Epithelial cell of esophagus (primary cell): ENCODE measurements at regions not wholly inside any gene's neighbourhood (a gene's known extent, or its start where the extent isn't known, plus 50 kb on each side); places are given as distances from the start of the nearest gene placed in this dataset.

Experiments
- DNase-seq: peaks from one replicate; pipeline ENCODE4 v3.0.0; 2010; ENCODE audit warnings: low read depth
- H3K4me3 ChIP-seq: 2 replicates; pipeline ENCODE4 v1.5.1; 2011; ENCODE audit warnings: mild to moderate bottlenecking, low read length, control low read depth
- TF ChIP-seq, protein P1 (sequence below): IDR thresholded peaks from 2 replicates; pipeline ENCODE4 v1.5.1; 2011; ENCODE audit warnings: low read depth, mild to moderate bottlenecking, low read length, control low read depth, inconsistent platforms; ENCODE audit not compliant: insufficient read depth; ENCODE audit errors: missing control alignments

DNA sequence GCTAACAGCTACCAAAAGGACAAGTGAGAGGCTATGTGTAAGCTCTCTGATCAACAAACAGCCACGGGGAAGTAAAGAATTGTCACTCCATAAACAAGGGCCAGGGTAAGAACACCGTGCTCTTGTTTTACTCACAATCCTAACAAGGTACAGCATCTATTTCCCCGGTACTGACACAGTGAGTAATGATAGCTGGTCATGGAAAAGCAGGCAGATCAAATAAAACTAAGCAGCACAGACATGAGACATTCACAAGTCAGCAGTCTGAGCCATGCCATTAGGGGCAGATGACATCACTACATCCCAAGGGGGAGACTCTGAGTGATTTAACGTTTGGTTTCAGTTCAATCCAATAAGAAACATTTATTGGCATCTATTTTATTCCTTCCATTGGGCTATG, 54.4 kb downstream of the ARL6IP4 start:
- DNase-seq, result peak; percentile 72
- no peak overlapping the region for H3K4me3 ChIP-seq
- TF ChIP-seq, protein P1, sequence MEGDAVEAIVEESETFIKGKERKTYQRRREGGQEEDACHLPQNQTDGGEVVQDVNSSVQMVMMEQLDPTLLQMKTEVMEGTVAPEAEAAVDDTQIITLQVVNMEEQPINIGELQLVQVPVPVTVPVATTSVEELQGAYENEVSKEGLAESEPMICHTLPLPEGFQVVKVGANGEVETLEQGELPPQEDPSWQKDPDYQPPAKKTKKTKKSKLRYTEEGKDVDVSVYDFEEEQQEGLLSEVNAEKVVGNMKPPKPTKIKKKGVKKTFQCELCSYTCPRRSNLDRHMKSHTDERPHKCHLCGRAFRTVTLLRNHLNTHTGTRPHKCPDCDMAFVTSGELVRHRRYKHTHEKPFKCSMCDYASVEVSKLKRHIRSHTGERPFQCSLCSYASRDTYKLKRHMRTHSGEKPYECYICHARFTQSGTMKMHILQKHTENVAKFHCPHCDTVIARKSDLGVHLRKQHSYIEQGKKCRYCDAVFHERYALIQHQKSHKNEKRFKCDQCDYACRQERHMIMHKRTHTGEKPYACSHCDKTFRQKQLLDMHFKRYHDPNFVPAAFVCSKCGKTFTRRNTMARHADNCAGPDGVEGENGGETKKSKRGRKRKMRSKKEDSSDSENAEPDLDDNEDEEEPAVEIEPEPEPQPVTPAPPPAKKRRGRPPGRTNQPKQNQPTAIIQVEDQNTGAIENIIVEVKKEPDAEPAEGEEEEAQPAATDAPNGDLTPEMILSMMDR, result no peak

DNA sequence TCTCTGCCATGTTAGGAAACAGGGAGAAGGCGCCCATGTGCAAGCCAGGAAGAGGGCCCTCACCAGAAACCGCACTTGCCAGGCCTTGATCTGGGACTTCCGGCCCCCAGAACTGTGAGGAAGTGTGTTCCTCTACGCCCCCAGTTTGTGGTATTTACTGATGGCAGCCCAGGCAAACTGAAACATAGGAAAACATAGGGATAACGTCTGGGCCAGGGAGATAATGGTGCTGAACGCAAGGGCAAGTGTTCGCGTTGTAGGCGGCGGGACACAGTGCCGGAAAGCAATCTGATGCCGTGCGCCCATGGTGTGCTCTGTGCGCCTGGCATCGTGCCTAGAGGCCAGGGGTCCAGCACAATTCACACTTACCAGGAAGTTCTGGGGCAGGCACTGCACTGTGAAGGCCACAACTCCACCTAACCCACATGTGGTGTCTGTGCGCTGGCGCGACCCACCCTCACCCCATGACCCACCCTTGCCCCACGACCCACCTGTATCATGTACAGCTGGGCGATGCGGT, 53.6 kb downstream of the ARL6IP4 start:
- TF ChIP-seq, protein P1, result no peak
- H3K4me3 ChIP-seq, result no peak overlapping the region
- no peak for DNase-seq

DNA sequence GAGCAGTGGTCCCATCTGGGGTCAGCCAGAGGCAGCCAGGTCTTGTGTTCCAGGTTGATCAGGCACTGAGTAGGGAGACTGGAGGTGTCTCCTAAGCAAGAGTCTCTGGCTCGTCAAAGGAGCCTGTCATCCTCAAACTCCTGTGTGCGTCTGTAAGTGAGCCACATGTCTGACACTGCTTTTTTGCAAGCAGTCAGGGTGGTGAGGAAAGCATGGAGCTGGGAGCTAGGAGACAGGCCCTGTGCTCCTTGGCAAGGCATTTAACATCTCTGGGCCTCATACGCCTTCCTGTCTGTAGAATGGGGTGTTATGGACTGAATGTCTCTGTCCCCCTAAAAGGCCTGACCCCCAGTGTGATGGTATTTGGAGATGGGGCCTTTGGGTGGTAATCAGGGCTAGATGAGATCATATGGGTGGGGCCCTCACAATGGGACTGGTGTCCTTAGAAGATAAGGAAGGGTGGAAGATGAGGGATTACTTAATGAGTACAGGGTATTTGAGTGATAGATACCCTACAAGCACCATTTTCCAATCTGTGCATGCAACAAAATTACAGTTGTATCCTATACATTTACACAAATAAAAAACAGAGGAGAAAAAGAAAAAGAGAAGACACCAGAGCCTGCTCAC, 53.0 kb downstream of the ARL6IP4 start:
- TF ChIP-seq, protein P1, result no peak
- no peak for DNase-seq
- no peak overlapping the region for H3K4me3 ChIP-seq

DNA sequence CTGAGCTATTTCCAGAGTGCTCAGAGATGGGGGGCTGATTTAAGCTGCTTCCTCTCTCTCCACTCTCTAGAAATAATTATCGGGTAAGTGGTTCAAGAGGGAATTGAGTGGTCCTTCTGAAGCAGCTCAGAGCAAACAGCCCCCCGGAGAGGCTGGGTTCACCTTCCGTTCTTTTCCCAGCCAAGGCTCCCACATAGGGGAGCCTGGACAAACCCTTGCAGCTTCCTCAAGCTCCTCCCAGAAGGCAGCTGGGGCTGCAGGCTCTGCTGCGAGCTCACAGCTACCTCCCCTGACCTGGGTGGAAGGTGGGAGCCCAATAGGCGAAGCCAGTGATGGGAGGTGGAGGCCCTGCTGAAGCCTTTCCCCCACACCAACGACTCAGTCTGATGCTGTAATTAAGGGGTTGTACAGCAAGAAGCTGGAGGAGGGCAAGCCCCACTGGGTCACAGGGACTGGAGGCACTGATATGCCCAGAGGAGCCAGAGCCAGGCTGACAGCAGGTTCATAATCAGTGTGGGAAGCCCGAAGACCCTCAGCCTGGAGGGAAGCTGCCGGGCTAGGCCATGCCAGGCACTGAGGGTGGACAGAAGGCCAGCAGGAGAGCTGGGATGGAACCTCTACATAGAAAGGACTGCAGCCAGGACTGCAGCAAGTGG, 52.4 kb downstream of the ARL6IP4 start:
- TF ChIP-seq, protein P1, result no peak
- no peak for DNase-seq
- no peak overlapping the region for H3K4me3 ChIP-seq
